DMS53 treated with DMSO at 0.1 percent for 48 hours (cell line): ENCODE measurements at regions not wholly inside any gene's neighbourhood (a gene's known extent, or its start where the extent isn't known, plus 50 kb on each side); places are given as distances from the start of the nearest gene placed in this dataset.

Experiments used
- DNase-seq: peaks from one replicate; lab custom pipeline; 2025; ENCODE audit not compliant: unreplicated experiment; lab: John Stamatoyannopoulos, UW

GRCh38 chr12:4857472-4858291, 52.0 kb upstream of the KCNA1 start:
- DNase-seq = peak; percentile 100

- peak; percentile 96 for DNase-seq
Observed at GRCh38 chr12:4858386-4858785, 51.3 kb upstream of the KCNA1 start.

GRCh38 chr12:4859478-4860210, 50.1 kb upstream of the KCNA1 start:
- DNase-seq = no peak
